Lower lobe of right lung (tissue), 2 donors: ENCODE measurements at regions not wholly inside any gene's neighbourhood (a gene's known extent, or its start where the extent isn't known, plus 50 kb on each side); places are given as distances from the start of the nearest gene placed in this dataset.
"Not testable (repeated sequence)": the region's sequence is repeated elsewhere in the genome, so short reads cannot be mapped to it uniquely, and the experiment has no call there.

Source experiments
- ATAC-seq, 2 donors: fragments of 200-7000 bp; cut with Tn5 transposase; one replicate each; pipeline ENCODE4 v1.9.1; 2020 to 2022; ENCODE audit warnings: mild to moderate bottlenecking in 2 of 2, moderate library complexity in 2 of 2
- DNase-seq: peaks from one replicate; pipeline ENCODE4 v3.0.0-alpha.2; 2020
- H3K27ac ChIP-seq: fragments of 200-600 bp; one replicate; pipeline ENCODE4 v1.8.0; 2022
- H3K27me3 ChIP-seq: fragments of 200-600 bp; one replicate; pipeline ENCODE4 v1.8.0; 2022; ENCODE audit warnings: low read depth
- H3K36me3 ChIP-seq: fragments of 200-600 bp; one replicate; pipeline ENCODE4 v1.8.0; 2022; ENCODE audit warnings: mild to moderate bottlenecking
- H3K4me1 ChIP-seq: fragments of 200-600 bp; one replicate; pipeline ENCODE4 v1.8.0; 2022
- H3K4me3 ChIP-seq: fragments of 200-600 bp; one replicate; pipeline ENCODE4 v1.8.0; 2022; ENCODE audit warnings: mild to moderate bottlenecking
- H3K9me3 ChIP-seq: fragments of 200-600 bp; one replicate; pipeline ENCODE4 v1.8.0; 2022
- intact Hi-C: fragments of 100-400 bp; cut with DNase I; formaldehyde crosslinking; loops from one replicate; pipeline ENCODE4 v1.11.0; 2022
- TF ChIP-seq, protein P1 (sequence below): fragments of 200-600 bp; IDR thresholded peaks from one replicate; pipeline ENCODE4 v1.8.0; 2022; ENCODE audit warnings: antibody characterized with exemption, mild to moderate bottlenecking
- donor health status: DM: no; HTN: yes; CAD: no; lungs with severe emphysema.

DNA sequence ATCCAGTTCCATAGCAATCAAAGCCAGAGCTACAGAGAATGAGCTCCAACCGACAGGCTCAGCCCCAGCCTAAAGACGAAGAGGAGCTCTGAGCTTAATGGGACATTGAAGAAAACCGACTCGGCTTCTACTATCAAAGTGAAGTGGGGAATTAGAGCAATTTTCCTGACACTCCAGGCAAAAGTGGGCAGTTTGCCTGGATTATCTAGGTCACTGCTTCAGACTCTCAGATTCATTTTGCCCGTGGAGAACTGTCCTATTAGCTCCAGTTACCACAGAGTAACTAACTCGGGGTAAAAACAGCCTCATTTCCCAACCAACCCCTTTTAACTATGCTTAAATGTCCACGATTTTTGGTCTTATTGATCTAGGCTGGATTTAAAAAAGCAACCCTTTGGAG is 592.1 kb upstream of the NRSN1 start:
- Histone ChIP-seq H3K27me3 (no peaks in the 10 kb centered on the region), H3K4me3 (no peak overlapping the region), H3K27ac (no peak overlapping the region), H3K9me3 (no peaks in the 10 kb centered on the region), H3K4me1 (no peaks in the 10 kb centered on the region), H3K36me3 (no peaks in the 10 kb centered on the region)
- TF ChIP-seq, protein P1, sequence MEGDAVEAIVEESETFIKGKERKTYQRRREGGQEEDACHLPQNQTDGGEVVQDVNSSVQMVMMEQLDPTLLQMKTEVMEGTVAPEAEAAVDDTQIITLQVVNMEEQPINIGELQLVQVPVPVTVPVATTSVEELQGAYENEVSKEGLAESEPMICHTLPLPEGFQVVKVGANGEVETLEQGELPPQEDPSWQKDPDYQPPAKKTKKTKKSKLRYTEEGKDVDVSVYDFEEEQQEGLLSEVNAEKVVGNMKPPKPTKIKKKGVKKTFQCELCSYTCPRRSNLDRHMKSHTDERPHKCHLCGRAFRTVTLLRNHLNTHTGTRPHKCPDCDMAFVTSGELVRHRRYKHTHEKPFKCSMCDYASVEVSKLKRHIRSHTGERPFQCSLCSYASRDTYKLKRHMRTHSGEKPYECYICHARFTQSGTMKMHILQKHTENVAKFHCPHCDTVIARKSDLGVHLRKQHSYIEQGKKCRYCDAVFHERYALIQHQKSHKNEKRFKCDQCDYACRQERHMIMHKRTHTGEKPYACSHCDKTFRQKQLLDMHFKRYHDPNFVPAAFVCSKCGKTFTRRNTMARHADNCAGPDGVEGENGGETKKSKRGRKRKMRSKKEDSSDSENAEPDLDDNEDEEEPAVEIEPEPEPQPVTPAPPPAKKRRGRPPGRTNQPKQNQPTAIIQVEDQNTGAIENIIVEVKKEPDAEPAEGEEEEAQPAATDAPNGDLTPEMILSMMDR = no peak
- intact Hi-C loops = no loop called here
- DNase-seq (no peak), ATAC-seq (no peak)

DNA sequence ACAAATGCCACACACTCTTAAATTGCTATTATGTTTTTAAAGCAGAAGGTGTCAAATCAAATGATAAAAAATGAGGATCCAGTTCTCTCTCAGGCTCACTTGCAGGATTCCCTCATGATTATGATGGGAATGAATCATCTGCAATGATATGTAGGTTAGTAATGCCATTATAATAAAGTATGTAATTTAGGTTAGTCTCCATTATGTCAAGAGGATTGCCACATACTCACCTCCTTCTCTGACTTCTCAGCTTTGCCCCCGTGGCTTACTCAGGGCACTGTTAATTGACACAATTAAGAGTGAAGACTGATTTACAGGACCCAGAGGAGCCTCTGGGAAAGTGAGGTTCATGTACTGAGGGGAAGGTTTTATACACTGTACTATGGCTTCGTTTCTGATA is 591.7 kb upstream of the NRSN1 start:
- DNase-seq (no peak), ATAC-seq (no peak)
- Histone ChIP-seq H3K36me3 (no peaks in the 10 kb centered on the region), H3K9me3 (no peaks in the 10 kb centered on the region), H3K27me3 (no peaks in the 10 kb centered on the region), H3K4me3 (no peak overlapping the region), H3K27ac (no peak overlapping the region), H3K4me1 (no peaks in the 10 kb centered on the region)
- TF ChIP-seq, protein P1 = no peak
- intact Hi-C loops = no loop called here

DNA sequence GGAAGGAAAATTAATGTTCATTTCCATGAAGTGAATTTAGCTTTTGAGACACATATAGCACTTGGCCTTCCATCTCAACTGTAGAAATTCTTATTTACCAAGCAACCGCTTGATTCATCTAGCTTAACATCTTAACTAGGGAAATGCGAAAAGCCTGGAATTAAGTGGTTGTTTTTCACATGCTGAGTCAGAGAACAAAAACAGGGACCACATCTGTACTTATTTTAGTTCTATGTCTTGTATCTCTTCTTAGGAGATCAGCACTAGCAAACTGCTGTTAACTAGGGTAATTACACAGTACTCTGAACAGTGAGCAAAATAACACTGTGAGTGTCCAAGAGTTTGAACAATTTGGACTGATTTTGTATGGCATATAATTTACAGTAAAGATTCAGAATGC is 590.9 kb upstream of the NRSN1 start:
- Histone ChIP-seq H3K4me3 (no peak overlapping the region), H3K4me1 (no peaks in the 10 kb centered on the region), H3K9me3 (no peaks in the 10 kb centered on the region), H3K27me3 (no peaks in the 10 kb centered on the region), H3K36me3 (no peaks in the 10 kb centered on the region), H3K27ac (no peak overlapping the region)
- TF ChIP-seq, protein P1 = no peak
- ATAC-seq (no peak), DNase-seq (no peak)
- intact Hi-C loops = no loop called here

DNA sequence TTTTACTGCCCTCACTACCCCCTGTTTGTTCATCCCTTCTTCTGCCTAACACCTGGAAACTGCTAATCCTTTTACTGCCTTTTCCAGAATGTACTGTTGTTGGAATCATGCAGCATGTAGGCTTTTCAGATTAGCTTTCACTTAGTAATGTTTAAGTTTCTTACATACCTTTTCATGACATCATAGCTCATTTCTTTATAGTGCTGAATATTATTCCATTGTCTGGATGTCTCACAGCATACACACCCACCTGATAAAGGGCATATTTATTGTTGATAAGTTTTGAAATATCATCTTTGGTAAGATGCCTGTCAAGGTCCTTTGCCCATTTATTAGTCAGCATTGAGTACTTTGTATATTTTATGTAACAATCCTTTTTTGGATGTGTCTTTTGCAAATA is 588.2 kb upstream of the NRSN1 start:
- TF ChIP-seq, protein P1 = no peak
- Histone ChIP-seq H3K4me3 (no peak overlapping the region), H3K4me1 (no peaks in the 10 kb centered on the region), H3K27ac (no peak overlapping the region), H3K27me3 (no peaks in the 10 kb centered on the region), H3K9me3 (no peaks in the 10 kb centered on the region), H3K36me3 (no peaks in the 10 kb centered on the region)
- ATAC-seq (no peak), DNase-seq (no peak)
- intact Hi-C loops = no loop called here

DNA sequence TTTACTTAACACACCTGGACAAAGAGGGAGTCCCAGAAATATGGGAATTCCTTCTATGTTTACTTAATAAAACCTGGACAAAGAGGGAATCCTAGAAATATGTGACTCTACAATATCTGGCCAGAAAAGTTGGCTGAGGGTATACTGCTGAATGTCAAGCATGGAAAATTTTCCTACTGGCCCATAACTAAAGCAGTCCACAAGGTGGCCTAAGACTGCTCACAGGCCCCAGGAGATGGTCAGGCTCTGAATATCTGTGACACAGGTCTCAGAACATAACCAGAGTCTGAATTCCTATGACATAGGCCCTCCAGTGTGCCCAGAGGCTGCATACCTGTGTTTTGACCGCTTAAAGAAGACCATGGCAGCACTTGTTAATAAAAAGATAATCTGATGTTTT is 578.2 kb upstream of the NRSN1 start:
- DNase-seq = no peak

DNA sequence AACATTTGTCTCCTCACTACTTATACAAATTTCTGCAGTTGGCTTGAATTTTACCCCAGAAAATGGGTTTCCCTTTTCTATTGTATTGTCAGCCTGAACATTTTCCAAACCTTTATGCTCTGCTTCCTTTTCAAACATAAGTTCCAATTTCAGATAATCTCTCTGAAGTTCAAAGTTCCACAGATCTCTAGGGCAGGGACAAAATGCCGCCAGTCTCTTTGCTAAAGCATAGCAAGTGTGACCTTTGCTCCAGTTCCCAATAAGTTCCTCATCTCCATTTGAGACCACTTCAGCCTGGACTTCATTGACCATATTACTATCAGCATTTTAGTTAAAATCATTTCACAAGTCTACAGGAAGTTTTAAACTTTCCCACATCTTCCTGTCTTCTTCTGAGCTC is 571.1 kb upstream of the NRSN1 start:
- DNase-seq, H3K36me3 ChIP-seq, H3K27me3 ChIP-seq, H3K4me1 ChIP-seq, H3K4me3 ChIP-seq, H3K27ac ChIP-seq, ATAC-seq, intact Hi-C loops, H3K9me3 ChIP-seq: not testable (repeated sequence)

More for the DNA sequence above, 578.2 kb upstream of the NRSN1 start:
- Histone ChIP-seq H3K27ac (no peak overlapping the region), H3K4me3 (no peak overlapping the region), H3K36me3 (no peaks in the 10 kb centered on the region), H3K27me3 (no peaks in the 10 kb centered on the region), H3K9me3 (no peaks in the 10 kb centered on the region), H3K4me1 (no peaks in the 10 kb centered on the region)
- ATAC-seq = no peak
- intact Hi-C loops = no loop called here
- TF ChIP-seq, protein P1 = no peak
